GM10266 (cell line): ENCODE measurements at regions not wholly inside any gene's neighbourhood (a gene's known extent, or its start where the extent isn't known, plus 50 kb on each side); places are given as distances from the start of the nearest gene placed in this dataset.

Experiments used
- DNase-seq: peaks from one replicate; pipeline ENCODE4 v3.0.0; 2012; ENCODE audit errors: extremely low spot score
- CTCF ChIP-seq: IDR thresholded peaks from 2 replicates; pipeline ENCODE4 v1.5.1; 2012; ENCODE audit warnings: mild to moderate bottlenecking, low read depth; ENCODE audit not compliant: control insufficient read depth, insufficient read depth; ENCODE audit errors: missing control alignments

- DNase-seq = no peak
- TF ChIP-seq CTCF = no peak
Measured at GRCh38 chr4:146998157-146998556, 52.5 kb upstream of the TTC29 start.

GRCh38 chr4:147003956-147004809, 58.5 kb upstream of the TTC29 start:
- DNase-seq = no peak
- TF ChIP-seq CTCF = no peak

- no peak for TF ChIP-seq CTCF
- no peak for DNase-seq
Measured at GRCh38 chr4:147006229-147006628, 60.6 kb upstream of the TTC29 start.

GRCh38 chr4:147009875-147010274, 64.2 kb upstream of the TTC29 start:
- no peak for TF ChIP-seq CTCF
- DNase-seq = no peak

- TF ChIP-seq CTCF = no peak
- DNase-seq = no peak
Measured at GRCh38 chr4:147011411-147011810, 65.7 kb upstream of the TTC29 start.

GRCh38 chr4:147012059-147012707, 66.5 kb upstream of the TTC29 start:
- DNase-seq = no peak
- TF ChIP-seq CTCF = no peak

GRCh38 chr4:147014946-147015345, 69.3 kb upstream of the TTC29 start:
- DNase-seq = no peak
- TF ChIP-seq CTCF = no peak
